ENCODE measurements at regions not wholly inside any gene's neighbourhood (a gene's known extent, or its start where the extent isn't known, plus 50 kb on each side); places are given as distances from the start of the nearest gene placed in this dataset.
A peak's percentile ranks its signal among the peaks of the same experiment; 100 is the strongest.
"Not testable (repeated sequence)": the region's sequence is repeated elsewhere in the genome, so short reads cannot be mapped to it uniquely, and the experiment has no call there.

DNA sequence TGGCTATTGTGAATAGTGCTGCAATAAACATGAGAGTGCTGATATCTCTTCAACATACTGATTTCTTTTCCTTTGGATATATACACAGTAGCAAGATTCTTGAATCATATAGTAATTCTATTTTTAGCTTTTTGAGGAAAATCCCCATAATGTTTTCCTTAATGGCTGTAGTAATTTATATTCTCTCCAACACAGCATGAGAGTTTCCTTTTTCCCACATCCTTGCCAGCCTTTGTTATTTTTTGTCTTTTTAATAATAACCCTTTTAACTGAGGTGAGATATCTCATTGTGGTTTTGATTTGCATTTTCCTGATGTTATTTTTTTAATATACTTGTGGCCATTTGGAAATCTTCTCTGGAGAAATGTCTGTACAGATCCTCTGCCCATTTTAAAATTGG, 132.6 kb downstream of the PRL start:
- DNase-seq, result no peak

DNA sequence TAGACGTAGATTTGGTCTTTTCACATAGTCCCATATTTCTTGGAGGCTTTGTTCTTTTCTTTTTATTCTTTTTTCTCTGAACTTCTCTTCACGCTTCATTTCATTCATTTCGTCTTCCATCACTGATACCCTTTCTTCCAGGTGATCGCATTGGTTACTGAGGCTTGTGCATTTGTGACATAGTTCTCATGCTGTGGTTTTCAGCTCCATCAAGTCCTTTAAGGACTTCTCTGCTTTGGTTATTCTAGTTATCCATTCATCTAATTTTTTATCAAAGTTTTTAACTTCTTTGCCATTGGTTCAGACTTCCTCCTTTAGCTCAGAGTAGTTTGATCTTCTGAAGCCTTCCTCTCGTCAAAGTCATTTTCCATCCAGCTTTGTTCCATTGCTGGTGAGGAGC, 125.8 kb downstream of the PRL start:
- DNase-seq, result not testable (repeated sequence)

DNA sequence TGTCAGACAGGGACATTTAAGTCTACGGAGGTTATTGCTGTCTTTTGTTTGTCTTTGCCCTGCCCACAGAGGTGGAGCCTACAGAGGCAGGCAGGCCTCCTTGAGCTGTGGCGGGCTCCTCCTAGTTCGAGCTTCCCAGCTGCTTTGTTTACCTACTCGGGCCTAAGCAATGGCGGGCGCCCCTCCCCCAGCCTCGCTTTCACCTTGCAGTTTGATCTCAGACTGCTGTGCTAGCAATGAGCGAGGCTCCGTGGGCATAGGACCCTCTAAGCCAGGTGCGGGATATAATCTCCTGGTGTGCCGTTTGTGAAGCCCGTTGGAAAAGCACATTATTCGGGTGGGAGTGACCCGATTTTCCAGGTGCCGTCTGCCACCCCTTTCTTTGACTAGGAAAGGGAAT, 125.0 kb downstream of the PRL start:
- DNase-seq, result not testable (repeated sequence)

DNA sequence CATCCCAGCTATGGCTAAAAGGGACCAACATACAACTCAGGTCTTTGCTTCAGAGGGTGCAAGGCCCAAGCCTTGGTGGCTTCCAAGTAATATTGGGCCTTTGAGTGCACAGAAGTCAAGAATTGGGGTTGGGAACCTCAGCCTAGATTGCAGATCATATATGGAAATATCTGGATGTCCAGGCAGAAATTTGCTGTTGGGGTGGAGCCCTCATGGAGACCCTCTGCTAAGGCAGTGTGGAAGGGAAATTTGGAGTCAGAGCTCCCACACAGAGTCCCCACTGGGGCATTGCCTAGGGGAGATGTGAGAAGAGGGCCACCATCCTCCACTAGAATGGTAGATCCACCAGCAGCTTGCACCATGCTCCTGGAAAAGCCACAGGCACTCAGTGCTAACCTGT, 123.5 kb downstream of the PRL start:
- no peak for DNase-seq

DNA sequence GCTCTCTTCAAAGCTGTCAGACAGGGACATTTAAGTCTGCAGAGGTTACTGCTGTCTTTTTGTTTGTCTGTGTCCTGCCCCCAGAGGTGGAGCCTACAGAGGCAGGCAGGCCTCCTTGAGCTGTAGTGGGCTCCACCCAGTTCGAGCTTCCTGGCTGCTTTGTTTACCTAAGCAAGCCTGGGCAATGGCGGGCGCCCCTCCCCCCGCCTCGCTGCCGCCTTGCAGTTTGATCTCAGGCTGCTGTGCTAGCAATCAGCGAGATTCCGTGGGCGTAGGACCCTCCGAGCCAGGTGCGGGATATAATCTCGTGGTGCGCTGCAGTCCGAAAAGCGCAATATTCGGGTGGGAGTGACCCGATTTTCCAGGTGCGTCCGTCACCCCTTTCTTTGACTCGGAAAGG, 116.6 kb downstream of the PRL start:
- DNase-seq, result not testable (repeated sequence)

DNA sequence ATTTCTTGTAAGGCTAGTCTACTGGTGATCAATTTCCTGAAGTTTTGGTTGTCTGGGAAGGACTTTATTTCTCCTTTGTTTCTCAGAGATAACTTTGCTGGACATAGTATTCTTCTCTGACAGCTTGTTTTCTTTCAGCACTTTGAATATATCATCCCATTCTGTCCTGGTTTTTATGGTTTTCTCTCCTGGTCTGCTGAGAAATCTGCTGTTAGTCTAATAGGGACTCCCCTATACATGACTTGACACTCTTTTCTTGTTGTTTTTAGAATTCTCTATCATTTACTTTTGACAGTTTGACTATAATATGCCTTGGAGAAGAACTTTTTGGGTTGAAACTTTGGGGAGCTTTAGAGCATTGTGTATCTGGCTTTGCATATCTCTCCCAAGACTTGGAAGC, 112.5 kb downstream of the PRL start:
- DNase-seq, result no peak

DNA sequence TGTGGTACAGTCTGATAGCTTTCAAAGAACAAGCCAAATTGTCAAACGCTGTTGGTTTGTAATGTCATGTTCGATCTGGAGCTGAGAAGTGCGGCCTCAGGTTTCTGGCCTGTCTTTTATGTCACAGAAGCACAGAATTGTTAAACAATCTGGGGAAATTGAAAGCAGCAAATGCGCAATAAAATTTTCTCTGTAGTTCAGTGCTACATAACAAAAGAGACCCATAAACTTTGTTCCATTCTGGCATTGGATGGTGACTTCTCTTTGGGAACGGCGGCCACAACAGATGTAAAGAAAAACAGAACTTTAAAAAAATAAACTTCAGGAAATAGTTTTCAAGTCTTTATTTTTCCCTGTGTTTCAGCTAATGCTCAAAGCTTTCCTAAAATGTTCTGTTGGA, 106.9 kb downstream of the PRL start:
- no peak for DNase-seq

DNA sequence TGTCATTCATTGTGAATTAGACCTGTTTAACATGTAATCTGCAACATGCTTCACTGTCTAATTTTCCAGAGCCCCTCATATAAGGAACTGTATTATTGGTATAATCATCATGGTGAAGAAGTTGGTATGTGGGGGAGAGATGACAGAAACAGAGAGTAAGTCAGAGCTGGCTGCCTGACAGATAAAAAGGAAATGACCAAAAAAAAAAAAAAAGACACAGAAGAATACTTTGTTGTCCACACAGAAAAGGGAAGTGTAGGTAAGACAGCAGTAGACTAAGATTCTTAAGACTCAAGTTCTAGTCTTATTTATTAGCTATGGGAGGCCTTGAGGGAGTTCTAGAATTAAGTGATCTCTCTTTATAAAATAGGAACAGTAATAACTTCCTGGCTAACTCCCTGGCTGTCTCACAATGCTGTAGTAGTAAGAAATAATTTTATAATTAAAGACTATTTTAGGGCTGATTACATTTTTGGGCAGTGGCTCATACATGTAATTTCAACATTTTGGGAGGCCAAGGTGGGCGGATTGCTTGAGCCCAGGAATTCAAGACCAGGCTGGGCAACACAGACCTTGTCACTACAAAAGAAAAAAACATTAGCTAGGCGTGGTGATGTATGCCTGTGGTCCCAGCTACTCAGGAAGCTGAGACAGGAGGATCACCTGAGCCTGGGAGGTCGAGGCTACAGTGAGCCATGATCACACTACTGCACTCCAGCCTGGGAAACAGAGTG, 102.5 kb downstream of the PRL start:
- DNase-seq, result no peak

DNA sequence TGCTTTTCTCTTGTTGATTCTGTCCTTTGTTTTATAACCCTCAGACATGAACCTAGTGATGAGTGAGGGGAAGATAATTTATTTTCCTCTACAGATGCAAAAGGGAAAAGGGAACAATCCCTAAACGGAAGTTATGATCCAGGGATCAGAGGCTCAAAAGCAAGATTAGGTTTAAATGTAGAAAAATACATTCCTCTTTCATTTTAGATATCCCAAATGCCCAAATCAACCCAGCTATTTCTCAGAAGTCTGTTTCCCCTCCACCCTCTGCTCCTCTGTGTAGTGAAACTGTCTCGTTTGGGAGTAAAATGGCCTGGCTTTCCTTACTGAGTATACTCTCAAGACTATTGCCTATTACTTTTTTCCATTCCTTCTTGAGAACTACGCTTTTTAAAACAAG, 97.1 kb downstream of the PRL start:
- DNase-seq, result no peak

DNA sequence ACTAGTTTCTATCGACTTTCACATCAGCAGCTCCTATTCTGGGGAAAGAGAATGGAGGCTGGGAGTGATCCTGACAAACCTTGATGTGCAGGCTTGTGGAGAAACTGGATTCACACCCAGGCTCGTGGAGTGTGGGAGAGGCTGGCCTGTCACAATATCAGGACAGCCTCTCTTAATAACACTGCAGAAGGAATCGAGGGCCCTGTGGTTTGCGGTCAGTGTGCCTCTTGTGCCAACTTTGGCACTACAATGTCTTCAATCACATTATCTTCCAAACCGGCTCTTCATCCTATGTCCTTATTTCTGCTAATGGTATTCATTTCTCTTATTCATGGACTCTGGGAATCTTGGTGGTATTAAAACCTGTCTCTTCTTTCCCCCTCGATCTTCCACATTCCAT, 92.7 kb downstream of the PRL start:
- DNase-seq, result no peak

DNA sequence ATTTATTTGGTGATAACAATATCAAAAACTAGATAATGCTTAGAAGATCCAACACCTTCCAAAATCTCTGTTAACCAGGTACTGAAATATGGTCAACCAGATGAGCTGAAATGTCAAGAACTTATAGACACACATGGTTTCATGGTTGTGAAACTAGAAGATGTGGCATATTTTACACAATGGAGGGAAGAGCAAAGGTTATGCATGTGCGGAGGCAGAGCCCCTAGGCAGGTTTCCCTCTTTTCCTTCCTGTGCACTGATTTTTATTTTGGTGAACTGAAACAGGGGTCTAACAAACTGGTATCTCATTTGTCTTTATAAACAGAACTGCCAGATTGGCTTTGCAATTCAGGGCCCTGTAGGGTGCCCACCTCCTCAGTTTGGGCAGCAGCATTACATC, 91.6 kb downstream of the PRL start:
- no peak for DNase-seq

DNA sequence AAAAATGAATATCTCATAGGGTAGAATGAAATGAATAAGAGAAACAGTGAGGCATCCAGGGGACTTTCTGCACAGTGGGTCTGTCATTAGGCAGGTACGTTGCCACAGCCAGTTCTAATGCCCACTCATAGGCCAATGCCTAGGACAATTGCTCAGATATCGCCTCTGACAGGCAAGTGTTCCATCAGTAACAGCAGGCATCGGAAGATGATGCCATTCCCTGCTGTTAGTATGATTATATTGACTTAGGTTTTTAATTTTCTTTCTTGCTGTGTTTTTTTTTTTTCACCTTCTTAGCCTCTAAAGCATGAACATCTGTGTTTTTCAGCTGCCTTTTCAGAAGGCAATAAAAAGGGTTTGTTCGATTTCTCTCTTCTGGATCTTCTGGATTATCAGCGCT, 90.7 kb downstream of the PRL start:
- no peak for DNase-seq

DNA sequence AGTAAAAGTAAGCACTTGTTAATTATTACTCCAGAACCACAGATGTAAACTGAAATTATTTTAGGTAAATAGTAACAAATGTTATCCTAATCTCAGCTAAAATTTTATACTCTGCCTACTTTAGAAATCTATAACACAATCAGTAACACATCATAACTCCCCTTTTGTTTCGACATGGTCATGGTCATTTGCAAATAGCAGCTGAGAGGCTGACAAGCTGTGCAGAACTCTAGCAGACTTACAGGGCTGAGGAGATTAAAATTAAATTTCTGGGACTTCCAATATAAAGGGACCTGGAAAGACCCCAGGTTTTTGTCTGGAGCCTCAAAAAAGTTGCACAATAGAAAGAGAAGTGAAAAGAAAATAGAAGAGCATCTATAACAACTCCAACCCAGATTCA, 88.8 kb downstream of the PRL start:
- DNase-seq, result no peak

DNA sequence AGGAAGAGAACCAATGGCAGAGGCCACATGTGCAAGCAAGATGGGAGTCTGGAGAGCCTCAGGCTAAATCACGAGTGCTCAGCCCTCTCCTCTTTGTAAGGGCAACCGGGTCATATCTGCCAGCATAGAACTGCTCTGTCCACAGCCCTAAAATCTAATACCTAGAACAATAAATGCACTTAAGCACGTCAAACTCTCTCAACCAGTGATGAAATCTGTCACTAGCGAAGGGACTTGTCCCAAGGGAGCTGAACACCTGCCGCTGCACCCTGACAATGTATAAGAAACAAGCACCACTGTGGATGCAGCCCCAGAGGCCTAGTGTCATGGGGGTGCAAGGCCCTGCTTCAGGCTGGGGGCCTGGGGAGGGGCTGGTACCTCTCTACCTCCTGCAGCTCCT, 82.5 kb downstream of the PRL start:
- no peak for DNase-seq

DNA sequence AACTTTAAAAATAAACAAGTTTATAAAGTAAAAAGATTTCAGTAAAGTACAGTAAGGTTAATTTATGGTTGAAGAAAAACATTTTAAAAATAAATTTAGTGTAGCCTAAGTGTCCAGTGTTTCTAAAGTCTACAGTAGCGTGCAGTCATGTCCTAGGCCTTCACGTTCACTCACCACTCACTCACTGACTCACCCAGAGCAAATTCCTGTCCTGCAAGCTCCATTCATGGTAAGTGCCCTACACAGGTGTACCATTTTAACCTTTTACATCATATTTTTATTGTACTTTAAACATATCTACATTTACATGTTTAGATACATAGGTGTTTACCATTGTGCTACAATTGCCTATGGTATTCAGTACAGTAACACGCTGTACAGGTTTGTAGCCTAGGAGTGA, 81.4 kb downstream of the PRL start:
- DNase-seq, result not testable (repeated sequence)

DNA sequence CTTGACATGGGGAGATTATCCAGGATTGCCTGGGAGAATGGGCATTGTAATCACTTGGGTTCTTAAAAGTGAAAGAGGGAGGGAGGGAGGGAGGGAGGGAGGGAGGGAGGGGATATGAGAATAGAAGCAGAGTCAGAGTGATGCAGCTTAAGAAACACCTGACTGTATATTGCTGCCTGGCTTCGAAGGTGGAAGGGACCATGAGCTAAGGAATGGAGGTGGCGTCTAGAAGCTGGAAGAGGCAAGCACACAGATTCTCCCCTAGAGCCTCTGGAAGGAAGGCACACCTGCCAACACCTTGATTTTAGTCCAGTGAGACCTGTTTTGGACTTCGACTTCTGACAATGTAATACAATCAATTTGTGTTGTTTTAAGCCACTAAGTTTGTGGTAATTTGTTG, 78.4 kb downstream of the PRL start:
- DNase-seq, result no peak

DNA sequence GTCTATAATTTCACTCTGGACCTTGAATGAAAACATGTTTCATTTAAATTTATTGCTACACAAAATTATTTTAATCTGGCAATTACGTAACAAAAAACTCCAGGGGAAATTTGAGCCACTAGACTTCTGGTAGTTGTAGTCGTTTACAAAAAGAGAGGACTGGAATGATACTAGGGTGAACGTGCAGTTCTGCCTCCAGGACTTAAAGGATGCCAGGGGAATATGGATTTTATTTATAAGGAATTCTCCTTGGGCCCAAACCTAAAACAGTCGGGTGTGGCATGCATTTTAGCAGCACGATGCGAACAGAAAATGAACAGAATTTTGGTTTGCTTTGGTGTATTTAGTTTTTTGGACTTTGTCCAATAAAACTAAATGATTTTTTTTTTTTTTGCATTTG, 76.9 kb downstream of the PRL start:
- no peak for DNase-seq

DNA sequence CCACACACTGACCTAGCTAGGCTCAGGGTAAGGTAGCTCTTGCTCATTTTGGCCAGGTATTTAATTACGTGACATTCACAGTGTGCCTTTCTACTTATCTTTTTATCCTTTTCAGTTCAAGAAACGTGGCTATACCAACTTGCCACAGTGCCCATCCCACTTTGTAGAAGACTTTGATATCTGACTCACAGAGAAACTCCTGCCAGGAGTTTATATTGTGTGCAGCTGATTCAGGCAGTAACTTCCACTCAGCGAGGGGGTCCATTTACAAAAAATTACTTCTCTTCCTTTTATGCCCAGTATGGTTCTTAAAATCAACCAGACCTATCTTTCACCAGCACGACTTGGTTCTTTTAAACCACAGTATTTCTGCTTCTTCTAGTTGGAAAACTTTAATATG, 75.6 kb downstream of the PRL start:
- no peak for DNase-seq

DNA sequence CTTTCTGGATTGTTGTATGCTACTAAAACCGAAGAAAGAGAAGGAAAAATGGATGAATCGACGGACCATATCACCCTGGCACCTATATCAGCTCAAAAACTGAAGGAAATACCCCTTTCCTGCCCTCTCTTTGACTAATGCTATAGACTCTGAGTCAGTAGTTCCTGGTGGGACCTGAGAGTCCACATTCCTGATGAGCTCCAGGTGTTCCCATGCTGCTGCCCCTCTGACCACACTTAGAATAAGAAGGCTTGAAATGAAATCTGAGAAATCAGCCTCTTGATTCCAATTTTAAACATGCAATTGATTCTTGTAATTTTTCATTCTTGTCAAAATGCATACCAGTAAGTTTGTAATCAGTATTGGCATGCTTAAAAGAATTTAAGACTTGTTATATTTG, 75.2 kb downstream of the PRL start:
- no peak for DNase-seq

DNA sequence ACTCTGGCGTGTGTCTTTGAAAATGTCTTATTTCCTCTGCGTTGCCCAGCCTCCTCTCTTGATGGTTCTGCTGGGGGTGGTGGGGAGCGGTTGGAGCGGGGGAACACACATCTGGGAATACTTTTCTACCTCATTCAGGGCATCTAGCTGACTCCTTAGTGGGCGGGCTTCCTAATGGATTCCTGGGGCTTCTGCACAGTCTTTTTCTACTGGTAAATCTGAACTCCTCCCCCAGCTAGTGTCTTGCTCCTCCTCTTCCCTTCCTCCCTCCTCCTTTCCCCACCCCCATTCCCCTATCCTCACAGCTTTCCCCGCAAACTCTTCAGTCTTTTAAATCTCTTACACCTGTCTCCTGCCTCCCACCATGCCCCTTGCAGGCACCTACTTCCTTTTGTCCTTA, 74.4 kb downstream of the PRL start:
- DNase-seq, result no peak

DNA sequence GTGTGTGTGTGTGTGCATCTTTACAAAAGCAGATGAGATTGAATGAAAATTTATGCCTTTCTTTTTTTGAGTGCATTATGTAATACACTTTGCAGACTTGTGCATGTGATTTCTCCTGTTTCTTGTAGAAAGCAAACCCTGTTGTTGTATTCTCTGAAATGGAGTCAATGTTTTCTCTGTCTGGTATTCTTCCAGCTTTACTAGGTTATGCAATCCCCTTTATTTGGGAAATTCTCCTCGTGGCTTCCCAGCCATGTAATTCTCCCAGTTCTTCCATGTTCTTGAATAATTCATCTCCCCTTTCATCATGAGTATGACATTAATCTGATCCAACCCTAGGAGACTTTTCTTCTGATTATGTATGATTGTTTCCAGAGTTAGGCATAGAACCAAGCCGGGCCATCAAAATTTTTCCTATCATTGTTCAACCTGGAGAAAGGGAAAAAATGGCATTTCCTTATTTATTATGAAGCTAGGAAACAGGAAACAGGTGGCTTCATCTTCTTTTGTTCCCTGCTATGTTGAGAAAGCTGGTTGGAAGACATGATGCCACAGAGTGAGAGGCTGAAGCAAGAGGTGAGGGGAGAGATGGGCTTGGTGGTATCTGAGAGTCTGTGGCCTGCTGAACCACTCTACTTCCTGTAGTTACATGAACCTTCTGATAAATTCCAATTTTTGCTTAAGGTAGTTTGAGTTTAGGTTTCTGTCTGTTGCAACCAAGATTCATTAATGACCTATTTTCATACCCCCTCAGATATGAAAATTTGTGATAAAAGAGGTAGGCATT, 68.8 kb downstream of the PRL start:
- DNase-seq, result no peak

DNA sequence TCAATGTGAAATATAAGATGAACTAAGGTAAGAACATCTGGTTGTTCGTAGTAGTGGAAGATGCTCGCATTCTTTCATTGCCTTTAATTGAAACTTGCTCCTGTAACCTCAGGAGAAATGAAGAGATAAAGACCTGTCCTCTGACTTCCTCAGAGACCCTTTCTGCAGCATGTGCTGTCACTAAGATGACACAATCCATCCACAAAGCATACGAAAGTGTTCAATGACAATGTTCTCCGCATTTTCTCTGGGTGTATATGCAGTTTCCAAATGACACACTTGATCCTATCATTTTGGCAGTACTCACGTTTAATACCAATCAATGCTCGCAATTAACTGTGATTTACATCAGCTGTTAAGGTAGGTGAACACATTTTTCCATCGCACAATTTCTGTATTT, 65.8 kb downstream of the PRL start:
- no peak for DNase-seq

DNA sequence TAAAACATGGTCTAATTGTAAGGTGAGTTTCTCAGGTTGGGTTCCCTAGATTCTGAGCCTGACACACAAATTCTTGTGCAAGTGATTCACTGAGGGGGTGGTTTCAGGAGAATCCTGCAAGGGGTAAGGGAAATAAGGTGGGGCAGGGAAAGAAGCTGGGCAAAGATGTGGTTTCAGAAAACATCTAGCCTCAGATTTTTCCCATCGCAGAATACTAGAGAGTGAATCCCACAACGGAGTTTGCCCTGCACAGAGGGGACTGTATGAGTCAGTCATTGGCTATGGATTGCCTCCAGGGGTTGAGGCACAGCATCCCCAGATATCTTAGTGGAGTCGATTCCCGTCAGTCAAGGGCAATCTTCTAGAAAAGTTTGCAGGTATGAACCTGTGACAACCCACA, 65.2 kb downstream of the PRL start:
- DNase-seq, result no peak

DNA sequence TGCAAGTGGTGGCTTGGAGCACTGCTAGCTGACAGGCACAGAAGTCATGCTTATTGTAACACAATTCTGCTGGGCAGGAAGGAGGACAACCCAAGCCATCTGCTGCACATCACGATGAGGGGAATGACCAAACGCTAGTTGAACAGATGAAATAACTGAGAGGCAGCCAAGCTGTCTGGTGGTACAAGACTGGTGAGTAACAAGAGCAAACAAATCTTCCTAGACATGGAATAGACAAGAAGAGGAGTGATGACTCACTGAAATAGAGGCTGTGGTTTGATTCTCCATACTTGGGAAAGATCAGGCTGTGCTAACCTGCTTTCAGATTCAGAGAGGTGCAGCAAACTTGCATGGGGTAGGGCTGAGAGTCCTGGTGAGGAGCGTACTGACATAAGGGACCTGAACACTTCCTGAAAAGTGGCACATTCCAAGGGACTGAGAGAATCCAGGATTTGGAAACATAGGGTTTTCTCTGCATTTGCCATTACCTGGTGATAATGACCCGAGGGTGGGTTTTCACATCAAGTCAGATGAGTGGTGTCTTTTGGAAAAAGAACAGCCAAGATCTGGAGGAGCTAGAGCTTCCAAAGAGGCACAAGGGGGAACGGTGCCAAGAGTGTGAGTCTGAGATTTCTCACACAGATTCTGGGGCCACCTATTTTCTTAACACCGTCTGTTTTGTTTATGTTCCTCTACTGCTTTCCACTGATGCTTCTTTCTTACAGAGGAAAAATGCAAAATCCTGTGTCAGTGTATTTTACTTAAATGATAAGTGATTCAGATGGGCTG, 60.0 kb downstream of the PRL start:
- DNase-seq, result peak; percentile 95

Data from NCI-H446 treated with DMSO at 0.1 percent for 48 hours (cell line).